SK-N-SH treated with all-trans-retinoic acid at 6 μM for 48 hours (cell line): ENCODE measurements at regions not wholly inside any gene's neighbourhood (a gene's known extent, or its start where the extent isn't known, plus 50 kb on each side); places are given as distances from the start of the nearest gene placed in this dataset.

Experiments used
- ATAC-seq: fragments of 200-7000 bp; cut with Tn5 transposase; 3 replicates; pipeline ENCODE4 v1.9.1; 2020; ENCODE audit warnings: mild to moderate bottlenecking, moderate library complexity
- ARNTL ChIP-seq: fragments of 450-650 bp; formaldehyde crosslinking; IDR thresholded peaks from 2 replicates; pipeline ENCODE4 v1.5.0; 2020; ENCODE audit warnings: low read depth, mild to moderate bottlenecking, moderate library complexity, borderline replicate concordance
- BACH2 ChIP-seq: fragments of 250-450 bp; sonication (Bioruptor Pico); IDR thresholded peaks from 2 replicates; pipeline ENCODE4 v1.9.0; 2021; ENCODE audit warnings: mild to moderate bottlenecking, borderline replicate concordance
- CREB5 ChIP-seq: fragments of 250-450 bp; sonication (Bioruptor Pico); IDR thresholded peaks from 2 replicates; pipeline ENCODE4 v1.5.1; 2020; ENCODE audit warnings: low read depth, mild to moderate bottlenecking, moderate library complexity
- CSDC2 ChIP-seq: fragments of 250-450 bp; sonication (Bioruptor Pico); IDR thresholded peaks from 2 replicates; pipeline ENCODE4 v1.5.0; 2020; ENCODE audit warnings: mild to moderate bottlenecking, moderate library complexity
- CSRNP3 ChIP-seq: fragments of 250-450 bp; sonication (Bioruptor Pico); IDR thresholded peaks from 2 replicates; pipeline ENCODE4 v1.5.1; 2021; ENCODE audit warnings: mild to moderate bottlenecking, moderate library complexity
- ESRRG ChIP-seq: fragments of 250-450 bp; sonication (Bioruptor Pico); IDR thresholded peaks from 2 replicates; pipeline ENCODE4 v1.6.1; 2021; ENCODE audit warnings: mild to moderate bottlenecking
- GLIS3 ChIP-seq: fragments of 250-450 bp; sonication (Bioruptor Pico); IDR thresholded peaks from 2 replicates; pipeline ENCODE4 v1.5.0; 2020; ENCODE audit warnings: mild to moderate bottlenecking, moderate library complexity
- ISL1 ChIP-seq: fragments of 250-450 bp; sonication (Bioruptor Pico); IDR thresholded peaks from 2 replicates; pipeline ENCODE4 v2.1.2; 2022; ENCODE audit warnings: mild to moderate bottlenecking, moderate library complexity
- OSR1 ChIP-seq: fragments of 250-450 bp; sonication (Bioruptor Pico); IDR thresholded peaks from 2 replicates; pipeline ENCODE4 v1.8.0; 2022; ENCODE audit warnings: moderate library complexity, mild to moderate bottlenecking, inconsistent platforms
- PATZ1 ChIP-seq: fragments of 250-450 bp; sonication (Bioruptor Pico); IDR thresholded peaks from 2 replicates; pipeline ENCODE4 v1.8.0; 2020; ENCODE audit warnings: mild to moderate bottlenecking, moderate library complexity, borderline replicate concordance
- POU6F1 ChIP-seq: fragments of 250-450 bp; sonication (Bioruptor Pico); IDR thresholded peaks from 2 replicates; pipeline ENCODE4 v1.8.0; 2021; ENCODE audit warnings: low read depth, mild to moderate bottlenecking, moderate library complexity, borderline replicate concordance
- PPARA ChIP-seq: fragments of 250-450 bp; sonication (Bioruptor Pico); IDR thresholded peaks from 2 replicates; pipeline ENCODE4 v1.5.0; 2020; ENCODE audit warnings: mild to moderate bottlenecking, borderline replicate concordance
- RARB ChIP-seq: fragments of 250-450 bp; sonication (Bioruptor Pico); IDR thresholded peaks from 2 replicates; pipeline ENCODE4 v1.8.0; 2021; ENCODE audit warnings: mild to moderate bottlenecking, moderate library complexity
- SNAI2 ChIP-seq: fragments of 250-450 bp; sonication (Bioruptor Pico); IDR thresholded peaks from 2 replicates; pipeline ENCODE4 v1.5.0; 2020; ENCODE audit warnings: mild to moderate bottlenecking, moderate library complexity
- TCF4 ChIP-seq: fragments of 250-450 bp; sonication (Bioruptor Pico); IDR thresholded peaks from 2 replicates; pipeline ENCODE4 v1.8.0; 2021; ENCODE audit warnings: mild to moderate bottlenecking, moderate library complexity, borderline replicate concordance
- TOX ChIP-seq: fragments of 250-450 bp; sonication (Bioruptor Pico); IDR thresholded peaks from 2 replicates; pipeline ENCODE4 v1.8.0; 2021; ENCODE audit warnings: mild to moderate bottlenecking, moderate library complexity, borderline replicate concordance
- TSHZ2 ChIP-seq: fragments of 250-450 bp; sonication (Bioruptor Pico); IDR thresholded peaks from 2 replicates; pipeline ENCODE4 v1.5.0; 2020; ENCODE audit warnings: mild to moderate bottlenecking, moderate library complexity
- ZC3H10 ChIP-seq: fragments of 250-450 bp; sonication (Bioruptor Pico); IDR thresholded peaks from 2 replicates; pipeline ENCODE4 v1.5.1; 2021; ENCODE audit warnings: mild to moderate bottlenecking, moderate library complexity
- ZFP3 ChIP-seq: fragments of 250-450 bp; sonication (Bioruptor Pico); IDR thresholded peaks from 2 replicates; pipeline ENCODE4 v1.5.0; 2020; ENCODE audit warnings: mild to moderate bottlenecking, moderate library complexity
- ZNF565 ChIP-seq: fragments of 450-650 bp; formaldehyde crosslinking; conservative IDR thresholded peaks from 2 replicates; pipeline ENCODE4 v1.5.0; 2020; ENCODE audit warnings: low read depth, mild to moderate bottlenecking, moderate library complexity
- ZNF70 ChIP-seq: fragments of 450-650 bp; formaldehyde crosslinking; IDR thresholded peaks from 2 replicates; pipeline ENCODE4 v1.5.0; 2020; ENCODE audit warnings: mild to moderate bottlenecking, moderate library complexity
- ZNF8 ChIP-seq: fragments of 450-650 bp; formaldehyde crosslinking; IDR thresholded peaks from 2 replicates; pipeline ENCODE4 v1.5.0; 2020; ENCODE audit warnings: mild to moderate bottlenecking, moderate library complexity

GRCh38 chr18:75779450-75779849 lies 351.9 kb upstream of the SMIM21 start:
- ATAC-seq = no peak
- TF ChIP-seq RARB (CRISPR knock-in tag) = no peak
- TF ChIP-seq SNAI2 (CRISPR knock-in tag) = no peak
- TF ChIP-seq OSR1 (CRISPR knock-in tag) = no peak

GRCh38 chr18:75777630-75778029 lies 350.1 kb upstream of the SMIM21 start:
- ATAC-seq = no peak
- TF ChIP-seq PATZ1 (CRISPR knock-in tag) = no peak
- no peak for TF ChIP-seq CSRNP3 (CRISPR knock-in tag)
- TF ChIP-seq POU6F1 (CRISPR knock-in tag) = no peak
- no peak for TF ChIP-seq ZFP3 (CRISPR knock-in tag)
- TF ChIP-seq SNAI2 (CRISPR knock-in tag) = no peak
- TF ChIP-seq TCF4 (CRISPR knock-in tag) = no peak
- no peak for TF ChIP-seq TOX (CRISPR knock-in tag)
- TF ChIP-seq ZNF565 = no peak
- TF ChIP-seq ZC3H10 = no peak
- TF ChIP-seq ZNF8 (CRISPR knock-in tag) = no peak
- TF ChIP-seq BACH2 (CRISPR knock-in tag) = no peak
- TF ChIP-seq PPARA (CRISPR knock-in tag) = no peak
- TF ChIP-seq ESRRG (CRISPR knock-in tag) = no peak
- TF ChIP-seq ISL1 (CRISPR knock-in tag) = no peak
- no peak for TF ChIP-seq ARNTL (CRISPR knock-in tag)
- no peak for TF ChIP-seq TSHZ2 (CRISPR knock-in tag)
- TF ChIP-seq, all 23 proteins: peak for 0

GRCh38 chr18:75775121-75775520 lies 347.6 kb upstream of the SMIM21 start:
- TF ChIP-seq TOX (CRISPR knock-in tag) (no peak), POU6F1 (CRISPR knock-in tag) (no peak), ZNF70 (CRISPR knock-in tag) (no peak), ZNF8 (CRISPR knock-in tag) (no peak), ARNTL (CRISPR knock-in tag) (no peak), GLIS3 (CRISPR knock-in tag) (no peak), ISL1 (CRISPR knock-in tag) (no peak), CREB5 (CRISPR knock-in tag) (no peak), SNAI2 (CRISPR knock-in tag) (no peak), ZFP3 (CRISPR knock-in tag) (no peak), BACH2 (CRISPR knock-in tag) (no peak), CSDC2 (CRISPR knock-in tag) (no peak), PPARA (CRISPR knock-in tag) (no peak)
- no peak for ATAC-seq
